Right lobe of liver (tissue), 4 donors: ENCODE measurements at regions not wholly inside any gene's neighbourhood (a gene's known extent, or its start where the extent isn't known, plus 50 kb on each side); places are given as distances from the start of the nearest gene placed in this dataset.

Experiments used
- POLR2A ChIP-seq: fragments of 450-650 bp; IDR thresholded peaks from one replicate; pipeline ENCODE4 v1.6.1; 2017; ENCODE audit warnings: antibody characterized with exemption, mild to moderate bottlenecking
- TF ChIP-seq, protein P1 (sequence below), 4 donors: fragments of 200-600 bp in 3 of 4; fragments of 450-650 bp in 1 of 4; IDR thresholded peaks; one replicate each; pipeline versions ENCODE4 v1.5.1 to v1.8.0; 2016 to 2022; ENCODE audit warnings: antibody characterized with exemption in 4 of 4, mild to moderate bottlenecking in 2 of 4
- donor health status: DM: no; HTN: no; CAD: no.
- donor health status: DM: no; HTN: no; CAD: no.
- donor health status: DM: no; HTN: yes; CAD: no.

- TF ChIP-seq POLR2A = no peak
- TF ChIP-seq, protein P1, sequence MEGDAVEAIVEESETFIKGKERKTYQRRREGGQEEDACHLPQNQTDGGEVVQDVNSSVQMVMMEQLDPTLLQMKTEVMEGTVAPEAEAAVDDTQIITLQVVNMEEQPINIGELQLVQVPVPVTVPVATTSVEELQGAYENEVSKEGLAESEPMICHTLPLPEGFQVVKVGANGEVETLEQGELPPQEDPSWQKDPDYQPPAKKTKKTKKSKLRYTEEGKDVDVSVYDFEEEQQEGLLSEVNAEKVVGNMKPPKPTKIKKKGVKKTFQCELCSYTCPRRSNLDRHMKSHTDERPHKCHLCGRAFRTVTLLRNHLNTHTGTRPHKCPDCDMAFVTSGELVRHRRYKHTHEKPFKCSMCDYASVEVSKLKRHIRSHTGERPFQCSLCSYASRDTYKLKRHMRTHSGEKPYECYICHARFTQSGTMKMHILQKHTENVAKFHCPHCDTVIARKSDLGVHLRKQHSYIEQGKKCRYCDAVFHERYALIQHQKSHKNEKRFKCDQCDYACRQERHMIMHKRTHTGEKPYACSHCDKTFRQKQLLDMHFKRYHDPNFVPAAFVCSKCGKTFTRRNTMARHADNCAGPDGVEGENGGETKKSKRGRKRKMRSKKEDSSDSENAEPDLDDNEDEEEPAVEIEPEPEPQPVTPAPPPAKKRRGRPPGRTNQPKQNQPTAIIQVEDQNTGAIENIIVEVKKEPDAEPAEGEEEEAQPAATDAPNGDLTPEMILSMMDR (IDR thresholded peaks at IDR 0.05) = no peak
These were observed 323.5 kb downstream of the SIPA1L2 start for GRCh38 chr1:232306269-232306961.
